ENCODE measurements at regions not wholly inside any gene's neighbourhood (a gene's known extent, or its start where the extent isn't known, plus 50 kb on each side); places are given as distances from the start of the nearest gene placed in this dataset.

DNA sequence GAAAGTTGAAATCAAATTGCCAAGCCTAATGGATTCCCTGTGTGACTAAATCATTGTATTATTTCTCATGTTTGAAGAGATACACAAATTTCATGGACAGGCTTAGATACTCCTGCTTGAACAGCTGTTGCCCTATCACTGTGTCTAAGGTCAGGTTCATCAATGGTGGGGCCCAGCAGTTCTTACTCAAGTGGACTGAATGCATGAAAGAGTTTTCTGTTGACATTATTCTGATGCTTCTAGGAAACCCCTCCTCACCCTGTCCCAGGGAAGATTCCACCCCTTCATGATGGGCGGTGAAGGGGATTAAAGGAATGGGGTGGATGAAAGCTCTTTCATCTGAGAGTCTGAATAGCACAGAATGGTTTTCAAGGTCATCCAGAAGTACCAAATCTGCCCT lies 148.8 kb downstream of the INO80D start:
- H3K4me1 ChIP-seq (ENCODE audit: control insufficient read depth, insufficient read depth, low read length): no peaks in the 10 kb centered on the region
- no peaks in the 10 kb centered on the region for H3K36me3 ChIP-seq (ENCODE audit: control insufficient read depth in 2 of 2, insufficient read depth in 2 of 2, low read length in 2 of 2)
- no peak overlapping the region for H3K9ac ChIP-seq (ENCODE audit: low read length in 2 of 2)
- no peaks in the 10 kb centered on the region for H3K27me3 ChIP-seq (ENCODE audit: control insufficient read depth in 1 of 2, insufficient read depth in 2 of 2, low read length in 2 of 2)
- H3K9me3 ChIP-seq (ENCODE audit: control insufficient read depth in 2 of 2, low read length in 2 of 2): no peaks in the 10 kb centered on the region
- no peak overlapping the region for H3K4me3 ChIP-seq (ENCODE audit: low read length in 2 of 2)
- no peak overlapping the region for H3K27ac ChIP-seq (ENCODE audit: low read length)

DNA sequence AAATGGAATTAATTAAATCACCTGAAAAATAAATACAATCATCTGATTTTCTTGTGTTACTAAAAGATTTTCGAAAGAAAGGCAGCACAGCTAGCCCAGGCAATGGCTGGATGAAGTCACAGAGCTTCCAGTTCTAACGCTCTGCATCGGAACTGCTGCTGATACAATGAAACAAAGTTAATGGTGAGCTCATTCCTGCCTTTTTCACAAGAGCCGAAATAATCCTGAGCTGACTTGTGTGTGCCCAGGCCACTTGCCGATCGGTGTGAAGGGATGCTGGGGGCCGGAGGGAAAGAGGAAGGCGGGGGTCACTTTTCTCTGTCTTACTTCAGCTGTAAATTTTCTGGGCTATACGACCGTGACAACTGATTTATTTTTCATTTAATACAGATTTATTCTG lies 149.5 kb downstream of the INO80D start:
- Histone ChIP-seq H3K9ac (ENCODE audit: low read length in 2 of 2) (no peak overlapping the region), H3K4me1 (ENCODE audit: control insufficient read depth, insufficient read depth, low read length) (no peaks in the 10 kb centered on the region), H3K9me3 (ENCODE audit: control insufficient read depth in 2 of 2, low read length in 2 of 2) (no peaks in the 10 kb centered on the region), H3K4me3 (ENCODE audit: low read length in 2 of 2) (no peak overlapping the region), H3K36me3 (ENCODE audit: control insufficient read depth in 2 of 2, insufficient read depth in 2 of 2, low read length in 2 of 2) (no peaks in the 10 kb centered on the region), H3K27me3 (ENCODE audit: control insufficient read depth in 1 of 2, insufficient read depth in 2 of 2, low read length in 2 of 2) (no peaks in the 10 kb centered on the region), H3K27ac (ENCODE audit: low read length) (no peak overlapping the region)

DNA sequence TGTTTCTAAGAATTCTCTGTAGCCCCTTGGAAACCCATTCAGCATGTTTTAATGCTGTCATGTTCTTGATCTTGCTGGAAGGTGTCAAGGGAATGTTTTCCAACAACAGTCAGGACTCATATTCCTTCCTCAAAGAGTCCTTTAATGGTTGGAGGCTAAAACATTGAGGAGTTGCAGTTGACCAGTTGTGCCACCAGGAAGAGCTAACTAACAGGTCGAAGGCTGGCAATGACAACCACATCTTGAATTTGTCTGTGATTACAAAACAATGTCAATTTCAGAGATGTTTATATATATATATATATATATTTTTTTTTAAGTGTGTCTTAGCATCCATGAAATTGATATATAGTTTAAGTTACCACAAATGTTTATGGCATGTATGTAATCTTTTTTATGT lies 151.5 kb downstream of the INO80D start:
- H3K27ac ChIP-seq (ENCODE audit: low read length): no peak overlapping the region
- H3K36me3 ChIP-seq (ENCODE audit: control insufficient read depth in 2 of 2, insufficient read depth in 2 of 2, low read length in 2 of 2): no peaks in the 10 kb centered on the region
- no peaks in the 10 kb centered on the region for H3K9me3 ChIP-seq (ENCODE audit: control insufficient read depth in 2 of 2, low read length in 2 of 2)
- no peaks in the 10 kb centered on the region for H3K27me3 ChIP-seq (ENCODE audit: control insufficient read depth in 1 of 2, insufficient read depth in 2 of 2, low read length in 2 of 2)
- no peaks in the 10 kb centered on the region for H3K4me1 ChIP-seq (ENCODE audit: control insufficient read depth, insufficient read depth, low read length)
- H3K9ac ChIP-seq (ENCODE audit: low read length in 2 of 2): no peak overlapping the region
- no peak overlapping the region for H3K4me3 ChIP-seq (ENCODE audit: low read length in 2 of 2)

DNA sequence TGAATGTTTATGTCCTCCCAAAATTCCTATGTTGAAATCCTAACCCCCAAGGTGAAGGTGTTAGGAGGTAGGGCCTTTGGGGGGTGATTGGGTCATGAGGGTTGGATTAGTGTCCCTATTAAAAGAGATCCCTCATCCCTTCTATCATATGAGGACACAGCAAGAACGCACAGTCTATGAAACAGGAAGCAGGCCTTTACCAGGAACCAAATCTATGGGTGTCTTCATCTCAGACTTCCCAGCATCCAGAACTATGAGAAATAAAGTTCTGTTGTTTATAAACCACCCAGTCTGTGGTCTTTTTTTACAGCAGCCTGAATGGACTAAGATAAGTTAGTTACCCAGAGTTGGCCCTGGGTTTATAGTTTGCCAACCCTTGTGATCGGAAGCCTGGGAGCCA lies 153.1 kb downstream of the INO80D start:
- no peak overlapping the region for H3K9ac ChIP-seq (ENCODE audit: low read length in 2 of 2)
- H3K36me3 ChIP-seq (ENCODE audit: control insufficient read depth in 2 of 2, insufficient read depth in 2 of 2, low read length in 2 of 2): no peaks in the 10 kb centered on the region
- H3K4me3 ChIP-seq (ENCODE audit: low read length in 2 of 2): no peak overlapping the region
- H3K9me3 ChIP-seq (ENCODE audit: control insufficient read depth in 2 of 2, low read length in 2 of 2): no peaks in the 10 kb centered on the region
- H3K27me3 ChIP-seq (ENCODE audit: control insufficient read depth in 1 of 2, insufficient read depth in 2 of 2, low read length in 2 of 2): no peaks in the 10 kb centered on the region
- no peaks in the 10 kb centered on the region for H3K4me1 ChIP-seq (ENCODE audit: control insufficient read depth, insufficient read depth, low read length)
- no peak overlapping the region for H3K27ac ChIP-seq (ENCODE audit: low read length)

DNA sequence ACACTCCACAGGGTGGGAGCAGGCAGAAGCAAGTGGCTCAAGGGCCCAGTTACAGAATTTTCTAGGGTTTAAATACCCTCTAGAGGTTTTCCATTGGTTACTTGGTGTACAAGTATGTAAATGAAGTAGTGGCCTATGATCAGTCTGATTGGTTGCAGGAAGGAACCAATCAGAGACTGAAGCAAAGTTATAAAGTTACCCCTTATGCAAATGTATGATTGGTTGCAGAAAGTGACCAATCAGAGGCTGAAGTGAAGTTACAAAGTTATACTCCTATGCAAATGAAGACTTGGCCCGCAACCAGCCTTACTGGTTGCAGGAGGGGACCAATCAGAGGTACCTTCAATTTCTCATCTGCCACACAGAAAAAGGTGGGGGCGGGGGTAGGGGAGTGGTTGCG lies 154.6 kb downstream of the INO80D start:
- H3K9ac ChIP-seq (ENCODE audit: low read length in 2 of 2): no peak overlapping the region
- no peak overlapping the region for H3K27ac ChIP-seq (ENCODE audit: low read length)
- H3K9me3 ChIP-seq (ENCODE audit: control insufficient read depth in 2 of 2, low read length in 2 of 2): no peaks in the 10 kb centered on the region
- H3K36me3 ChIP-seq (ENCODE audit: control insufficient read depth in 2 of 2, insufficient read depth in 2 of 2, low read length in 2 of 2): no peaks in the 10 kb centered on the region
- H3K27me3 ChIP-seq (ENCODE audit: control insufficient read depth in 1 of 2, insufficient read depth in 2 of 2, low read length in 2 of 2): no peaks in the 10 kb centered on the region
- no peak overlapping the region for H3K4me3 ChIP-seq (ENCODE audit: low read length in 2 of 2)
- no peaks in the 10 kb centered on the region for H3K4me1 ChIP-seq (ENCODE audit: control insufficient read depth, insufficient read depth, low read length)

DNA sequence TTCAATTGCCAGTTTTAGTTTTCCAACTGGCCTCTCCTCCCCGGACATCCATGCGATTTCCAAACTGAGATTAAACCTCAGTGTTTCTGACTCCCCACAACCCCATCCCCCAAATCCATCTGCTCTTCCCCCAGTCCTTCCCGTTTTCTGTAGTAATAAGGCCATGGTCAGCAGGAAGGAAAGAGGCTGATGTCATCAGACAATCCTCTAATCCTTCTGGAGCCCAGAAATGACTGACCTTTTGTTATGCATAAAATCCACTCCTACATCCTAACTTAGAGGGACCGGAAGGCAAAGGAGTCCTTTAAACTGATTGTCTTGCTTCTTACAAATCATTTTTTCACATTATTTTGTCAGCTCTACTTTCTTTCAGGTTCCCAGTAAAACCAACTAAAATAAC lies 155.8 kb downstream of the INO80D start:
- Histone ChIP-seq H3K36me3 (ENCODE audit: control insufficient read depth in 2 of 2, insufficient read depth in 2 of 2, low read length in 2 of 2) (no peaks in the 10 kb centered on the region), H3K9me3 (ENCODE audit: control insufficient read depth in 2 of 2, low read length in 2 of 2) (no peaks in the 10 kb centered on the region), H3K4me1 (ENCODE audit: control insufficient read depth, insufficient read depth, low read length) (peaks cover 10% of the 10 kb centered on the region), H3K27me3 (ENCODE audit: control insufficient read depth in 1 of 2, insufficient read depth in 2 of 2, low read length in 2 of 2) (no peaks in the 10 kb centered on the region), H3K27ac (ENCODE audit: low read length) (no peak overlapping the region), H3K9ac (ENCODE audit: low read length in 2 of 2) (no peak overlapping the region), H3K4me3 (ENCODE audit: low read length in 2 of 2) (no peak overlapping the region)

DNA sequence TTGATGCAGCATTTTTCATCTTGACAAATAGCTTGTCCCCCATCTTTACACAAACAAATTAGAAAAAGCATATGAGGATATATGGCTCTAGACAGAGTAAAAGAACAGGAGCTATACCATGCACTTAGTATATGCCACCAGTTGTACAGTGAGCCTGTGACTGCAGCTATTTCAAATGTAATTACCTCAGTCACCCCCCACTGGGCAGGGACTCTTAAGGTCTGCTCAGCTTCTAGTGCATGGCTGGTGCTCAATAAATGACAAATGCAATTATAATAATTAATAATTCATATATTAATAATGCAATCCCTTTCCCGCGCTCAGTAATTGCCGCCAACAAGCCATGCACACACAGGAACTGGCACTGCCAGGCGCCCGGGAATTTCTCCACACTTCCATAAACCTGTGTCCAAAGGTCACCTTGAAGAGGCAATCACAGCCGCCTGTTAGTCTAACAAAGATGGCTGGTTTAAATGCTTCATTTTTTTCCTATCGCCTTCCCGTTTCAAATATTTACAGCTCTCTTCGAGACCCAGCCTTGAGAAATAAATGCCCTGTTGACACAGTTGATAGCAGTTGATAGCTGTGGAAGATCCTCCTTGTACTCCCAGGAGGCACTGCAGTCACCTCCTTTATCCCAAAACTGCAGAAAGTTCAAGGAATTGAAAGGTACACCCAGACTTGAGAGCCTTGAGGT lies 156.6 kb downstream of the INO80D start:
- Histone ChIP-seq H3K4me1 (ENCODE audit: control insufficient read depth, insufficient read depth, low read length) (peaks cover 12% of the 10 kb centered on the region), H3K4me3 (ENCODE audit: low read length in 2 of 2) (no peak overlapping the region), H3K27me3 (ENCODE audit: control insufficient read depth in 1 of 2, insufficient read depth in 2 of 2, low read length in 2 of 2) (no peaks in the 10 kb centered on the region), H3K9ac (ENCODE audit: low read length in 2 of 2) (no peak overlapping the region), H3K27ac (ENCODE audit: low read length) (no peak overlapping the region), H3K9me3 (ENCODE audit: control insufficient read depth in 2 of 2, low read length in 2 of 2) (no peaks in the 10 kb centered on the region), H3K36me3 (ENCODE audit: control insufficient read depth in 2 of 2, insufficient read depth in 2 of 2, low read length in 2 of 2) (no peaks in the 10 kb centered on the region)

DNA sequence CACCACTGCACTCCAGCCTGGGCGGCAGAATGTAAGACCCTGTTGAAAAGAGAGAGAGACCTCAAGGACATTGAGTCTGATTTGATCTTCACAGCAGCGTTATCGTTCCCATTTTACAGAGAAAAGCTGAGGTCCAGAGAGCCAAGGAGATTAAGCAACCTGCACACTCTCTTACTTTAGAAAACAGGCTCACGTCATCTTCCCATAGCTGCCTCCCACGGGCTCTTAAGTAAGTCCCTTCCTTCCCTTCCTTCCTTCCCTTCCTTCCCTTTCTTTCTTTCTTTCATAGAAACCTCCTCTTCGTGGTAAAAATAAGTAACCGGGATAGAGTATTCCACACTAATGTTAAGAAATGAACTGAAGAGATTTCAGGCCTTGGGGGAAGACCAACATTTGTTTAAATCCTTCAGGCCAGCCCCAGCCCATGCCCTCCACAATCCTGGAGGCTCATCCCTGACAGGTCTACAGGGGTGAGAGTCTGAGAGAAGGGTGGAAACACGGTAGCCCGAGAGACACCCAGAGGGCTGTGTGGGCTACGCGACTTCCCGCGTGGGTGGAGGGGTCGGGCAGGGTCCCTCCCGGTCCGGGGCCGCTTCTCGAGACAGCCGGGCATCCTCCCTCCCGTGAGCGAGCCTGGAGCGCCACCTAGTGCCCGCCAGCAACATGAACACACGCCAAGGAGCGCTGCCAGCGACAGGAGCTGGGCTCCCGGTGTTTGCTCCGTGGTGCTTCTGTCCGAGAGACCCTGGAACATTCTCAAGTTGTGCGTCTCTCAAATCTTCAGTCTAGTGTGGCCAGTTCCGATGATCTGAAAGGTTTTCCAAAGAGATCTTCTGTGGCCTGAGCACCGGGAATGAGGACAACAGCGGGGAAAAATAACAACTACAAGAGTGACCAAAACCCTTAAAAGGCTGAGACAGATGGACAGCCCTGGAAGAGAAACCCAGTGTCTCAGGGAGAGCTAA lies 160.3 kb downstream of the INO80D start:
- Histone ChIP-seq H3K27me3 (ENCODE audit: control insufficient read depth in 1 of 2, insufficient read depth in 2 of 2, low read length in 2 of 2) (peaks cover 0 to 4% of the 10 kb centered on the region in 2 donors), H3K9me3 (ENCODE audit: control insufficient read depth in 2 of 2, low read length in 2 of 2) (no peaks in the 10 kb centered on the region), H3K9ac (ENCODE audit: low read length in 2 of 2) (peak overlapping the region; percentile 50 to 55), H3K27ac (ENCODE audit: low read length) (peak overlapping the region; percentile 41), H3K4me1 (ENCODE audit: control insufficient read depth, insufficient read depth, low read length) (peaks cover 12% of the 10 kb centered on the region), H3K4me3 (ENCODE audit: low read length in 2 of 2) (peak overlapping the region; percentile 59 to 71), H3K36me3 (ENCODE audit: control insufficient read depth in 2 of 2, insufficient read depth in 2 of 2, low read length in 2 of 2) (no peaks in the 10 kb centered on the region)

DNA sequence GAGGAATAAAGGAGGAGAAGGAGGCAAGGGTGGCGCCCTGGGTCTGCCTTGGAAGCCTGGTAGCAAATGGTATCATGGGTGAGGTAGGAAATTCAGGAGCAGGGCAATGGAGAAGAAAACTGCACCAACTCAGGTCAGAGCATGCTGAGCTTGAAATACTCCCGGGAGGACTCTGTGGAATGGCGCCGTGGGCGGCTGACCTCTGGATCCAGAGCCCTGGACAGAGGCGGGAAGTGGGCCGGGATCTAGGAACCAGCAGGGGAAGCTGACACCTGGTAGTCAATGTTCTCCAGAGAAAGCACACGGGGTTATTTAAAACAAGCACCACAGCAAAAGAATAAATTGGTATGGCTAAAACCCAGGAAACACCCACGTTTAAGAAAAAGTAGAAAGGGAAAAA lies 161.3 kb downstream of the INO80D start:
- H3K9ac ChIP-seq (ENCODE audit: low read length in 2 of 2): no peak overlapping the region
- H3K36me3 ChIP-seq (ENCODE audit: control insufficient read depth in 2 of 2, insufficient read depth in 2 of 2, low read length in 2 of 2): no peaks in the 10 kb centered on the region
- H3K4me1 ChIP-seq (ENCODE audit: control insufficient read depth, insufficient read depth, low read length): peaks cover 12% of the 10 kb centered on the region
- no peak overlapping the region for H3K27ac ChIP-seq (ENCODE audit: low read length)
- H3K27me3 ChIP-seq (ENCODE audit: control insufficient read depth in 1 of 2, insufficient read depth in 2 of 2, low read length in 2 of 2): peaks cover 0 to 4% of the 10 kb centered on the region in 2 donors
- no peaks in the 10 kb centered on the region for H3K9me3 ChIP-seq (ENCODE audit: control insufficient read depth in 2 of 2, low read length in 2 of 2)
- no peak overlapping the region for H3K4me3 ChIP-seq (ENCODE audit: low read length in 2 of 2)

DNA sequence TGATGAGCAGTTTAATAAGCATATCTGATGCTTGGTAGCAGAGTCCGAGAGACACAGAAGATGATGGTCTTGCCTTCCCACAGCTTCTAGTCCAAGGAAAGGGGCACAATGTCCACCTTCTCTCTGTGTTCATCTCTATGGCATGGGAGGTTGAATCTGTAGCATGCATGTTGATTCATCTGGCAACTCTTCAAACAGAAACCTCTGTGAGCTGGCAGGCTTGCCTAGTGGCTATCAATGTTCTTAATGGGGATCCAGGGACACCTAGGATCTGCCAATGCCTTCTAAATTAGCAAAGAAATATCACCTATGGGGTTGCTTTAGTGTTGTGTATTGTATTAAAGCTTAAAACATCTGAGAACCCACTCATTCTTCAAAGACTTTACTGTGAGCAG lies 170.8 kb downstream of the INO80D start:
- no peaks in the 10 kb centered on the region for H3K9me3 ChIP-seq (ENCODE audit: control insufficient read depth in 2 of 2, low read length in 2 of 2)
- H3K9ac ChIP-seq (ENCODE audit: low read length in 2 of 2): no peak overlapping the region
- no peaks in the 10 kb centered on the region for H3K27me3 ChIP-seq (ENCODE audit: control insufficient read depth in 1 of 2, insufficient read depth in 2 of 2, low read length in 2 of 2)
- H3K27ac ChIP-seq (ENCODE audit: low read length): no peak overlapping the region
- no peak overlapping the region for H3K4me3 ChIP-seq (ENCODE audit: low read length in 2 of 2)
- H3K4me1 ChIP-seq (ENCODE audit: control insufficient read depth, insufficient read depth, low read length): peaks cover 9% of the 10 kb centered on the region
- H3K36me3 ChIP-seq (ENCODE audit: control insufficient read depth in 2 of 2, insufficient read depth in 2 of 2, low read length in 2 of 2): no peaks in the 10 kb centered on the region
